ENCODE measurements at regions not wholly inside any gene's neighbourhood (a gene's known extent, or its start where the extent isn't known, plus 50 kb on each side); places are given as distances from the start of the nearest gene placed in this dataset.
"Not testable (repeated sequence)": the region's sequence is repeated elsewhere in the genome, so short reads cannot be mapped to it uniquely, and the experiment has no call there.

- no peak overlapping the region for H3K4me3 ChIP-seq (ENCODE audit: low read depth, low read length, poor library complexity, severe bottlenecking)
- no peaks in the 10 kb centered on the region for H3K36me3 ChIP-seq (ENCODE audit: insufficient read depth, low read length)
- no peak overlapping the region for H3K4me2 ChIP-seq (ENCODE audit: low read length)
- H3K9ac ChIP-seq (ENCODE audit: low read length) = no peak overlapping the region
- TF ChIP-seq, protein P1, sequence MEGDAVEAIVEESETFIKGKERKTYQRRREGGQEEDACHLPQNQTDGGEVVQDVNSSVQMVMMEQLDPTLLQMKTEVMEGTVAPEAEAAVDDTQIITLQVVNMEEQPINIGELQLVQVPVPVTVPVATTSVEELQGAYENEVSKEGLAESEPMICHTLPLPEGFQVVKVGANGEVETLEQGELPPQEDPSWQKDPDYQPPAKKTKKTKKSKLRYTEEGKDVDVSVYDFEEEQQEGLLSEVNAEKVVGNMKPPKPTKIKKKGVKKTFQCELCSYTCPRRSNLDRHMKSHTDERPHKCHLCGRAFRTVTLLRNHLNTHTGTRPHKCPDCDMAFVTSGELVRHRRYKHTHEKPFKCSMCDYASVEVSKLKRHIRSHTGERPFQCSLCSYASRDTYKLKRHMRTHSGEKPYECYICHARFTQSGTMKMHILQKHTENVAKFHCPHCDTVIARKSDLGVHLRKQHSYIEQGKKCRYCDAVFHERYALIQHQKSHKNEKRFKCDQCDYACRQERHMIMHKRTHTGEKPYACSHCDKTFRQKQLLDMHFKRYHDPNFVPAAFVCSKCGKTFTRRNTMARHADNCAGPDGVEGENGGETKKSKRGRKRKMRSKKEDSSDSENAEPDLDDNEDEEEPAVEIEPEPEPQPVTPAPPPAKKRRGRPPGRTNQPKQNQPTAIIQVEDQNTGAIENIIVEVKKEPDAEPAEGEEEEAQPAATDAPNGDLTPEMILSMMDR (IDR thresholded peaks at IDR 0.05; ENCODE audit: low read length) = no peak
- H2AFZ ChIP-seq (ENCODE audit: low read length) = no peak overlapping the region
- no peaks in the 10 kb centered on the region for H3K27me3 ChIP-seq (ENCODE audit: insufficient read depth, low read length)
- H3F3A ChIP-seq (ENCODE audit: insufficient read depth, low read length) = no peaks in the 10 kb centered on the region
- no peaks in the 10 kb centered on the region for H3K9me2 ChIP-seq (ENCODE audit: low read depth, low read length)
- no peaks in the 10 kb centered on the region for H3K4me1 ChIP-seq (ENCODE audit: insufficient read depth, low read length, severe bottlenecking)
- no peaks in the 10 kb centered on the region for H4K20me1 ChIP-seq (ENCODE audit: insufficient read depth, low read length)
- H3K79me2 ChIP-seq (ENCODE audit: insufficient read depth, low read length) = no peaks in the 10 kb centered on the region
- no peak overlapping the region for H3K27ac ChIP-seq (ENCODE audit: low read depth, low read length, poor library complexity, severe bottlenecking)
- peaks cover under 1% of the 10 kb centered on the region; the same call in 1 of the 2 replicates for H3K9me3 ChIP-seq (ENCODE audit: low read length)
These were observed 252.4 kb upstream of the B3GALT2 start for GRCh38 chr1:193438771-193439170.

GRCh38 chr1:193438312-193438711 lies 251.9 kb upstream of the B3GALT2 start:
- Histone ChIP-seq H3K4me2 (ENCODE audit: low read length) (no peak overlapping the region), H3K27me3 (ENCODE audit: insufficient read depth, low read length) (no peaks in the 10 kb centered on the region), H3K27ac (ENCODE audit: low read depth, low read length, poor library complexity, severe bottlenecking) (no peak overlapping the region), H3F3A (ENCODE audit: insufficient read depth, low read length) (no peaks in the 10 kb centered on the region), H4K20me1 (ENCODE audit: insufficient read depth, low read length) (no peaks in the 10 kb centered on the region), H3K4me1 (ENCODE audit: insufficient read depth, low read length, severe bottlenecking) (no peaks in the 10 kb centered on the region), H2AFZ (ENCODE audit: low read length) (no peak overlapping the region), H3K36me3 (ENCODE audit: insufficient read depth, low read length) (no peaks in the 10 kb centered on the region), H3K9me3 (ENCODE audit: low read length) (peaks cover 5% of the 10 kb centered on the region; the same call in 1 of the 2 replicates), H3K9ac (ENCODE audit: low read length) (no peak overlapping the region), H3K79me2 (ENCODE audit: insufficient read depth, low read length) (no peaks in the 10 kb centered on the region), H3K4me3 (ENCODE audit: low read depth, low read length, poor library complexity, severe bottlenecking) (no peak overlapping the region), H3K9me2 (ENCODE audit: low read depth, low read length) (no peaks in the 10 kb centered on the region)
- TF ChIP-seq, protein P1 (IDR thresholded peaks at IDR 0.05; ENCODE audit: low read length) = no peak
- TF ChIP-seq EZH2 (IDR thresholded peaks at IDR 0.05; ENCODE audit: borderline replicate concordance, low read length) = no peak

GRCh38 chr1:193437785-193438184 lies 251.4 kb upstream of the B3GALT2 start:
- Histone ChIP-seq H3K4me2 (ENCODE audit: low read length) (no peak overlapping the region), H2AFZ (ENCODE audit: low read length) (no peak overlapping the region), H3K9me3 (ENCODE audit: low read length) (peaks cover 10% of the 10 kb centered on the region), H3F3A (ENCODE audit: insufficient read depth, low read length) (no peaks in the 10 kb centered on the region), H3K9me2 (ENCODE audit: low read depth, low read length) (no peaks in the 10 kb centered on the region), H3K79me2 (ENCODE audit: insufficient read depth, low read length) (no peaks in the 10 kb centered on the region), H3K36me3 (ENCODE audit: insufficient read depth, low read length) (no peaks in the 10 kb centered on the region), H3K4me3 (ENCODE audit: low read depth, low read length, poor library complexity, severe bottlenecking) (no peak overlapping the region), H3K4me1 (ENCODE audit: insufficient read depth, low read length, severe bottlenecking) (no peaks in the 10 kb centered on the region), H3K9ac (ENCODE audit: low read length) (no peak overlapping the region), H4K20me1 (ENCODE audit: insufficient read depth, low read length) (no peaks in the 10 kb centered on the region), H3K27me3 (ENCODE audit: insufficient read depth, low read length) (no peaks in the 10 kb centered on the region), H3K27ac (ENCODE audit: low read depth, low read length, poor library complexity, severe bottlenecking) (no peak overlapping the region)
- no peak for TF ChIP-seq EZH2 (IDR thresholded peaks at IDR 0.05; ENCODE audit: borderline replicate concordance, low read length)
- TF ChIP-seq, protein P1 (IDR thresholded peaks at IDR 0.05; ENCODE audit: low read length) = no peak

DNA sequence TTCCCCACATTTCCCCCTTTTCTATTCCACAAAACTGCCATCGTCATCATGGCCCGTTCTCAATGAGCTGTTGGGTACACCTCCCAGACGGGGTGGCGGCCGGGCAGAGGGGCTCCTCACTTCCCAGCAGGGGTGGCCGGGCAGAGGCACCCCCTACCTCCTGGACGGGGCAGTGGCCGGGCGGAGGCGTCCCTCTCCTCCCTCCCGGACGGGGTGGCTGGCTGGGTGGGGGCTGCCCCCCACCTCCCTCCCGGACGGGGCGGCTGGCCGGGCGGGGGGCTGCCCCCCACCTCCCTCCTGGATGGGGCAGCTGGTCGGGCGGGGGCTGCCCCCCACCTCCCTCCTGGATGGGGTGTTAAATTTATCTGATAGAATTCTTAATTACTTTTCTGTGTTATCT lies 250.9 kb upstream of the B3GALT2 start:
- not testable (repeated sequence) for H3K27ac ChIP-seq (ENCODE audit: low read depth, low read length, poor library complexity, severe bottlenecking); H2AFZ ChIP-seq (ENCODE audit: low read length); H3K4me1 ChIP-seq (ENCODE audit: insufficient read depth, low read length, severe bottlenecking); H3K9ac ChIP-seq (ENCODE audit: low read length); H3K36me3 ChIP-seq (ENCODE audit: insufficient read depth, low read length); H3K4me2 ChIP-seq (ENCODE audit: low read length); H3K9me2 ChIP-seq (ENCODE audit: low read depth, low read length); H3K4me3 ChIP-seq (ENCODE audit: low read depth, low read length, poor library complexity, severe bottlenecking); H3F3A ChIP-seq (ENCODE audit: insufficient read depth, low read length); H3K79me2 ChIP-seq (ENCODE audit: insufficient read depth, low read length); H3K27me3 ChIP-seq (ENCODE audit: insufficient read depth, low read length); H4K20me1 ChIP-seq (ENCODE audit: insufficient read depth, low read length)
- H3K9me3 ChIP-seq (ENCODE audit: low read length) = peaks cover 14% of the 10 kb centered on the region
